Thyroid gland (tissue), 4 donors: ENCODE measurements at regions not wholly inside any gene's neighbourhood (a gene's known extent, or its start where the extent isn't known, plus 50 kb on each side); places are given as distances from the start of the nearest gene placed in this dataset.

ENCODE experiments used
- POLR2A ChIP-seq, 2 donors: fragments of 450-650 bp; IDR thresholded peaks; one replicate each; pipeline ENCODE4 v1.6.1; 2017; ENCODE audit warnings: antibody characterized with exemption in 2 of 2, mild to moderate bottlenecking in 2 of 2, moderate library complexity in 1 of 2
- TF ChIP-seq, protein P1 (sequence below), 6 experiments: fragments of 200-600 bp in 3 of 6; fragments of 450-650 bp in 3 of 6; sonication (generic) in 3 of 6; IDR thresholded peaks; one replicate each; pipeline ENCODE4 v1.5.1; 2016 to 2019; ENCODE audit warnings: antibody characterized with exemption in 6 of 6, mild to moderate bottlenecking in 2 of 6, inconsistent platforms in 1 of 6, moderate library complexity in 1 of 6

- TF ChIP-seq, protein P1, sequence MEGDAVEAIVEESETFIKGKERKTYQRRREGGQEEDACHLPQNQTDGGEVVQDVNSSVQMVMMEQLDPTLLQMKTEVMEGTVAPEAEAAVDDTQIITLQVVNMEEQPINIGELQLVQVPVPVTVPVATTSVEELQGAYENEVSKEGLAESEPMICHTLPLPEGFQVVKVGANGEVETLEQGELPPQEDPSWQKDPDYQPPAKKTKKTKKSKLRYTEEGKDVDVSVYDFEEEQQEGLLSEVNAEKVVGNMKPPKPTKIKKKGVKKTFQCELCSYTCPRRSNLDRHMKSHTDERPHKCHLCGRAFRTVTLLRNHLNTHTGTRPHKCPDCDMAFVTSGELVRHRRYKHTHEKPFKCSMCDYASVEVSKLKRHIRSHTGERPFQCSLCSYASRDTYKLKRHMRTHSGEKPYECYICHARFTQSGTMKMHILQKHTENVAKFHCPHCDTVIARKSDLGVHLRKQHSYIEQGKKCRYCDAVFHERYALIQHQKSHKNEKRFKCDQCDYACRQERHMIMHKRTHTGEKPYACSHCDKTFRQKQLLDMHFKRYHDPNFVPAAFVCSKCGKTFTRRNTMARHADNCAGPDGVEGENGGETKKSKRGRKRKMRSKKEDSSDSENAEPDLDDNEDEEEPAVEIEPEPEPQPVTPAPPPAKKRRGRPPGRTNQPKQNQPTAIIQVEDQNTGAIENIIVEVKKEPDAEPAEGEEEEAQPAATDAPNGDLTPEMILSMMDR (IDR thresholded peaks at IDR 0.05), result no peak
- TF ChIP-seq POLR2A (IDR thresholded peaks at IDR 0.05), result no peak
These were observed 221.6 kb downstream of the ENGASE start for GRCh38 chr17:79296243-79296642.
